GM12878 (cell line): ENCODE measurements at regions not wholly inside any gene's neighbourhood (a gene's known extent, or its start where the extent isn't known, plus 50 kb on each side); places are given as distances from the start of the nearest gene placed in this dataset.

Experiments used
- ATAC-seq: fragments of 200-7000 bp; cut with Tn5 transposase; 3 replicates; pipeline ENCODE4 v1.9.1; 2020; ENCODE audit warnings: mild to moderate bottlenecking, moderate library complexity
- BruUV-seq: library from RNA; stranded (reverse); fragments of 400-500 nt; replicated peaks from 2 replicates; lab custom pipeline; 2021; lab: Mats Ljungman, UMichigan
- CTCF ChIA-PET: fragments of 300-600 bp; sonication (Branson Sonifier 250); formaldehyde crosslinking; extraction: SDS; loops from one replicate; lab custom pipeline; 2021; ENCODE audit warnings: inconsistent platforms; lab: Yijun Ruan, JAX
- POLR2A ChIA-PET: fragments of 350-600 bp; formaldehyde crosslinking; extraction: SDS; loops from one replicate; lab custom pipeline; 2021; ENCODE audit warnings: inconsistent platforms; lab: Charles Lee
- RAD21 ChIA-PET: fragments of 300-600 bp; sonication (Branson Sonifier 250); formaldehyde crosslinking; loops from one replicate; lab custom pipeline; 2023; ENCODE audit warnings: antibody characterized with exemption; ENCODE audit not compliant: unreplicated experiment; lab: Charles Lee
- SMC1A ChIA-PET: fragments of 300-600 bp; sonication (Branson Sonifier 250); formaldehyde crosslinking; loops from one replicate; lab custom pipeline; 2023; ENCODE audit not compliant: unreplicated experiment, uncharacterized antibody; lab: Charles Lee
- DNase-seq: peaks from one replicate; pipeline ENCODE4 v3.0.0-alpha.2; 2011; ENCODE audit warnings: low read depth, low spot score
- FAIRE-seq: peaks from 3 replicates; lab custom pipeline; 2011; peaks lifted over from hg19 to GRCh38; lab: Jason Lieb, UNC
- H2AFZ ChIP-seq: 2 replicates; pipeline ENCODE4 v1.6.0; 2011; ENCODE audit warnings: low read depth, low read length, control low read depth; ENCODE audit not compliant: control insufficient read depth
- H3K27ac ChIP-seq: 2 replicates; pipeline ENCODE4 v1.5.1; 2011; ENCODE audit warnings: control low read depth; ENCODE audit not compliant: control insufficient read depth, insufficient read depth
- H3K27me3 ChIP-seq, 2 experiments: replicated peaks in 1 of 2; 2 replicates each; pipeline versions ENCODE4 v1.6.0 to v1.6.1; 2011; ENCODE audit warnings: low read length in 1 of 2; ENCODE audit not compliant: control insufficient read depth in 2 of 2, insufficient read depth in 2 of 2
- H3K36me3 ChIP-seq, 2 experiments: 2 replicates each; pipeline ENCODE4 v1.5.1; 2011; ENCODE audit warnings: low read length in 1 of 2; ENCODE audit not compliant: control insufficient read depth in 2 of 2, insufficient read depth in 2 of 2
- H3K4me1 ChIP-seq: 2 replicates; pipeline ENCODE4 v1.6.1; 2011; ENCODE audit warnings: mild to moderate bottlenecking, low read length, moderate library complexity, mixed read lengths; ENCODE audit not compliant: control insufficient read depth, insufficient read depth
- H3K4me2 ChIP-seq: 2 replicates; pipeline ENCODE4 v1.6.0; 2011; ENCODE audit warnings: control low read depth; ENCODE audit not compliant: control insufficient read depth, insufficient read depth
- H3K4me3 ChIP-seq: fragments of 200-600 bp; sonication (generic); 2 replicates; pipeline ENCODE4 v1.5.1; 2016
- H3K79me2 ChIP-seq: 2 replicates; pipeline ENCODE4 v1.6.0; 2011; ENCODE audit warnings: low read length; ENCODE audit not compliant: control insufficient read depth, insufficient read depth
- H3K9ac ChIP-seq: 2 replicates; pipeline ENCODE4 v1.8.0; 2011; ENCODE audit warnings: low read length, control low read depth, mixed read lengths; ENCODE audit not compliant: control insufficient read depth, insufficient read depth
- H3K9me3 ChIP-seq: replicated peaks from 3 replicates; pipeline ENCODE4 v1.5.1; 2011; ENCODE audit warnings: mild to moderate bottlenecking, low read length; ENCODE audit not compliant: control insufficient read depth, insufficient read depth
- H4K20me1 ChIP-seq: 2 replicates; pipeline ENCODE4 v1.6.0; 2011; ENCODE audit not compliant: control insufficient read depth, insufficient read depth
- CEBPB ChIP-seq, 2 experiments: fragments of 150-350 bp in 1 of 2; IDR thresholded peaks; 2 replicates each; pipeline ENCODE4 v1.6.1; 2012 to 2014; ENCODE audit warnings: low read depth in 2 of 2, low read length in 2 of 2, borderline replicate concordance in 1 of 2, inconsistent platforms in 1 of 2
- CREB1 ChIP-seq: IDR thresholded peaks from 2 replicates; pipeline ENCODE4 v1.6.1; 2012; ENCODE audit warnings: low read depth, mild to moderate bottlenecking, inconsistent platforms
- MTA2 ChIP-seq: fragments of 450-650 bp; IDR thresholded peaks from 2 replicates; pipeline ENCODE4 v1.6.1; 2016; ENCODE audit warnings: low read depth, mild to moderate bottlenecking, moderate library complexity
- NFYA ChIP-seq: IDR thresholded peaks from 2 replicates; pipeline ENCODE4 v1.6.1; 2011; ENCODE audit warnings: low read depth, mild to moderate bottlenecking, low read length, improper control_type of control experiment, borderline replicate concordance
- WGBS: methylation state at CpG from one replicate; pipeline ENCODE4 v1.1.6; 2016; ENCODE audit warnings: low lambda C conversion rate; ENCODE audit not compliant: insufficient replicate concordance, insufficient coverage; ENCODE audit errors: missing lambda C conversion rate; 5-methylcytosine and 5-hydroxymethylcytosine counted together
- in situ Hi-C: fragments of 300-500 bp; cut with MboI; formaldehyde crosslinking; loops from 9 replicates; pipeline ENCODE4 v1.14.3; 2018; ENCODE audit warnings: mixed read lengths
- intact Hi-C: fragments of 100-400 bp; cut with micrococcal nuclease; formaldehyde crosslinking; loops from one replicate; pipeline ENCODE4 v1.14.2; 2022; ENCODE audit not compliant: unreplicated experiment
- TF ChIP-seq, protein P1 (sequence below): fragments of 450-650 bp; IDR thresholded peaks from 2 replicates; pipeline ENCODE4 v1.6.1; 2017; ENCODE audit warnings: mild to moderate bottlenecking
- TF ChIP-seq, protein P2 (sequence below): fragments of 450-650 bp; IDR thresholded peaks from 2 replicates; pipeline ENCODE4 v1.6.1; 2017; ENCODE audit warnings: mild to moderate bottlenecking, moderate library complexity

DNA sequence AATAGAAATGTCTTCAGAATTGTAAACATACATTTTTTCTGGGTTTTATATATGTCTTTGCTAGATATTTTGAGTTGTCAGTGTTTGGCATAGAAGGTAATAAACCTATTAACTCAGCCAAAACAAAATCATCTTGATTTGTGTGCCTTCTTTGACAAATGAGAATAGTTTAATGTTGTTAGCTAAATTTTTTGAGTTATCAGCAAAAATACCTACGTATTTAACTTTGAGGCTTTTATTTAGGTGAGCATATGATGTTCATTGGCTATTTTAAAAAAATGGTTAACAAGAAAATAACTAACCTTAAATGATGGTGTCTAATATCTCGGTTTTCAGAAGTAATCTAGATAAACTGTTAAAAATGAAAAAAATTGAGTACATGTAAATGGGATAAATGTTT lies 83.2 kb upstream of the SLC5A9 start:
- no peaks in the 10 kb centered on the region for H3K4me1 ChIP-seq
- no peak overlapping the region for H3K27ac ChIP-seq
- RAD21 ChIA-PET: no interaction called here
- FAIRE-seq: no peak
- TF ChIP-seq, protein P1, sequence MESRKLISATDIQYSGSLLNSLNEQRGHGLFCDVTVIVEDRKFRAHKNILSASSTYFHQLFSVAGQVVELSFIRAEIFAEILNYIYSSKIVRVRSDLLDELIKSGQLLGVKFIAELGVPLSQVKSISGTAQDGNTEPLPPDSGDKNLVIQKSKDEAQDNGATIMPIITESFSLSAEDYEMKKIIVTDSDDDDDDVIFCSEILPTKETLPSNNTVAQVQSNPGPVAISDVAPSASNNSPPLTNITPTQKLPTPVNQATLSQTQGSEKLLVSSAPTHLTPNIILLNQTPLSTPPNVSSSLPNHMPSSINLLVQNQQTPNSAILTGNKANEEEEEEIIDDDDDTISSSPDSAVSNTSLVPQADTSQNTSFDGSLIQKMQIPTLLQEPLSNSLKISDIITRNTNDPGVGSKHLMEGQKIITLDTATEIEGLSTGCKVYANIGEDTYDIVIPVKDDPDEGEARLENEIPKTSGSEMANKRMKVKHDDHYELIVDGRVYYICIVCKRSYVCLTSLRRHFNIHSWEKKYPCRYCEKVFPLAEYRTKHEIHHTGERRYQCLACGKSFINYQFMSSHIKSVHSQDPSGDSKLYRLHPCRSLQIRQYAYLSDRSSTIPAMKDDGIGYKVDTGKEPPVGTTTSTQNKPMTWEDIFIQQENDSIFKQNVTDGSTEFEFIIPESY: no peak
- no peak for TF ChIP-seq NFYA
- TF ChIP-seq CREB1: no peak
- TF ChIP-seq, protein P2, sequence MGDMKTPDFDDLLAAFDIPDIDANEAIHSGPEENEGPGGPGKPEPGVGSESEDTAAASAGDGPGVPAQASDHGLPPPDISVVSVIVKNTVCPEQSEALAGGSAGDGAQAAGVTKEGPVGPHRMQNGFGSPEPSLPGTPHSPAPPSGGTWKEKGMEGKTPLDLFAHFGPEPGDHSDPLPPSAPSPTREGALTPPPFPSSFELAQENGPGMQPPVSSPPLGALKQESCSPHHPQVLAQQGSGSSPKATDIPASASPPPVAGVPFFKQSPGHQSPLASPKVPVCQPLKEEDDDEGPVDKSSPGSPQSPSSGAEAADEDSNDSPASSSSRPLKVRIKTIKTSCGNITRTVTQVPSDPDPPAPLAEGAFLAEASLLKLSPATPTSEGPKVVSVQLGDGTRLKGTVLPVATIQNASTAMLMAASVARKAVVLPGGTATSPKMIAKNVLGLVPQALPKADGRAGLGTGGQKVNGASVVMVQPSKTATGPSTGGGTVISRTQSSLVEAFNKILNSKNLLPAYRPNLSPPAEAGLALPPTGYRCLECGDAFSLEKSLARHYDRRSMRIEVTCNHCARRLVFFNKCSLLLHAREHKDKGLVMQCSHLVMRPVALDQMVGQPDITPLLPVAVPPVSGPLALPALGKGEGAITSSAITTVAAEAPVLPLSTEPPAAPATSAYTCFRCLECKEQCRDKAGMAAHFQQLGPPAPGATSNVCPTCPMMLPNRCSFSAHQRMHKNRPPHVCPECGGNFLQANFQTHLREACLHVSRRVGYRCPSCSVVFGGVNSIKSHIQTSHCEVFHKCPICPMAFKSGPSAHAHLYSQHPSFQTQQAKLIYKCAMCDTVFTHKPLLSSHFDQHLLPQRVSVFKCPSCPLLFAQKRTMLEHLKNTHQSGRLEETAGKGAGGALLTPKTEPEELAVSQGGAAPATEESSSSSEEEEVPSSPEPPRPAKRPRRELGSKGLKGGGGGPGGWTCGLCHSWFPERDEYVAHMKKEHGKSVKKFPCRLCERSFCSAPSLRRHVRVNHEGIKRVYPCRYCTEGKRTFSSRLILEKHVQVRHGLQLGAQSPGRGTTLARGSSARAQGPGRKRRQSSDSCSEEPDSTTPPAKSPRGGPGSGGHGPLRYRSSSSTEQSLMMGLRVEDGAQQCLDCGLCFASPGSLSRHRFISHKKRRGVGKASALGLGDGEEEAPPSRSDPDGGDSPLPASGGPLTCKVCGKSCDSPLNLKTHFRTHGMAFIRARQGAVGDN: no peak
- no peak for TF ChIP-seq MTA2
- TF ChIP-seq CEBPB (IDR thresholded peaks at IDR 0.05; ENCODE audit: borderline replicate concordance in 1 of 2, low read depth in 2 of 2, low read length in 2 of 2): no peak
- TF ChIP-seq, all 136 proteins: peak for 0
- Histone ChIP-seq H3K36me3 (no peaks in the 10 kb centered on the region), H4K20me1 (no peaks in the 10 kb centered on the region), H3K9me3 (no peaks in the 10 kb centered on the region), H3K4me3 (no peak overlapping the region), H3K79me2 (no peaks in the 10 kb centered on the region), H3K4me2 (no peak overlapping the region), H3K27me3 (no peaks in the 10 kb centered on the region), H3K9ac (no peak overlapping the region), H2AFZ (no peak overlapping the region)
- ATAC-seq (no peak), DNase-seq (no peak)
- in situ Hi-C loops (no loop called here), intact Hi-C loops (no loop called here)
- BruUV-seq: no TSS peak
- POLR2A ChIA-PET: no interaction called here
- CTCF ChIA-PET: no interaction called here
- SMC1A ChIA-PET: no interaction called here
- 0% methylated on average over 2 of the region's 2 CpGs for WGBS
